ENCODE measurements at regions not wholly inside any gene's neighbourhood (a gene's known extent, or its start where the extent isn't known, plus 50 kb on each side); places are given as distances from the start of the nearest gene placed in this dataset.

GRCh38 chr2:224325941-224326340 is 76.0 kb downstream of the FAM124B start:
- DNase-seq, result no peak

GRCh38 chr2:224324604-224325003 is 77.3 kb downstream of the FAM124B start:
- DNase-seq, result no peak

DNA sequence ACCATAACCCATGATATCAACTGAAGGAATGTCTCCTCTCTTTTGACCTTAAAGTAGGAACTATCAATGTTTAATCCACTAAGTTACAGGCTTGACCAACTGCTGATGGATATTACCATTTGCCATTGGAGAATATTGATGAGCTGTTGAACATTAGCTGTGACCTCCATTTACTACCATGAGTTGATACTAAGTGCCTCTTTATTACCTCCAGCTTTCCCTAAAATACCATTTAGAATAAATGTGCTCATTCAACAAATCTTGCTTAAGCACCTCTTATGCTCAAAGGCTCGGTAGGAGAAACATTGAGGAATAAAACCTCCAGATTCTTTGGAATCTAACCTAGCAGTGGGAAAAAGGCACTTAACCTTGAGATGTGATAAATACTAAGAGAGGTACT is 81.2 kb downstream of the FAM124B start:
- DNase-seq, result no peak

- no peak for DNase-seq
Measured at GRCh38 chr2:224319750-224320149, 82.2 kb downstream of the FAM124B start.

- DNase-seq, result no peak
Measured at GRCh38 chr2:224312741-224313140, 89.2 kb downstream of the FAM124B start.

DNA sequence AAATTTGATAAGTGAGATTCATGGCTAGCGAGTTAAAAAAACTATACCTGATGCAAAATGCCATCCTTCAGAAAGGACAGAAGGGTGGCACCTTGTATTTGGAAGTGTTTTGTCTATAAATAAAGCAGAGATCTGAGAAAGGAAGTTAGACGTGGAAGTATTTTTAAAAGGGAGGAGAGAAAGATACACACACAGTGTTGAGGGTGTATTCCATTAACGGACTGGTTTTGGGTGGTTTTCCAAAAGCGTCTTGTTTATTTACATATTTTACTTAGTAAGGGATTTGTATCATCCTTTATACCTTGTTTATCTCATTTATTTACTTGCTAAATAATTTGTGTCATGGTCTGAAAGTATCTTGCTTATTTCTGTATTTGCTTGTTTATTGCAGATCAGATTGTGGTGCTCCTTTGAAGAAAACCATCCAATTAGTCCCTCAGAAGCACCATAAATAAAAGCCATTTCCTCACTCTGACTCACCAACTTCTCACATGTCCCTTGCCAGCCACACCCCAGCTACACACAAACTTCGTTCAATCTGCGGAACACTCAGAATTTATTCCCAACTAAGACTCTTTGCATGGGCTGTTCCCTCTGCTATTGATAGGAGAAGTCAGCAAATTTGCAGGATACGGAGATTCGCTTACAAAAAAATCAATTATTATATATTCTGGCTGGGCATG is 90.8 kb downstream of the FAM124B start:
- no peak for DNase-seq

DNA sequence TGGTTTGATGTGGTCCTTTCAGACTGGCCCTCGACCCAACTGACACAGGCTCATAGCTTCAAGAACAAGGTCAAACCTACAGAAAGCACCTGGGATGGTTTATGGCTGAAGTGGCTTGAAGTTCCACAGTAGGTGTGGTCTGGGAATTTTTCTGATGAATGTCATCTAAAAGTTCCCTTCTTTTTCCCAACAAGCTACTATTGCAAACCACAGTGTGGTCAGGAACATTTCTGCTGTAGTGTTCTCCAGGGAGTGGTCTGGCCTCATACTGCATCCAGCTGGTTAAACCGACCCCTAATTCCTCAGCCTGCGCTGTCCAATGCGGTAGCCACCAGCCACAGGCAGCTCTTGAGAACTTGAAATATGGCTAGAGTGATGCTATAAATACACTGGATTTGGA is 92.7 kb downstream of the FAM124B start:
- no peak for DNase-seq

DNA sequence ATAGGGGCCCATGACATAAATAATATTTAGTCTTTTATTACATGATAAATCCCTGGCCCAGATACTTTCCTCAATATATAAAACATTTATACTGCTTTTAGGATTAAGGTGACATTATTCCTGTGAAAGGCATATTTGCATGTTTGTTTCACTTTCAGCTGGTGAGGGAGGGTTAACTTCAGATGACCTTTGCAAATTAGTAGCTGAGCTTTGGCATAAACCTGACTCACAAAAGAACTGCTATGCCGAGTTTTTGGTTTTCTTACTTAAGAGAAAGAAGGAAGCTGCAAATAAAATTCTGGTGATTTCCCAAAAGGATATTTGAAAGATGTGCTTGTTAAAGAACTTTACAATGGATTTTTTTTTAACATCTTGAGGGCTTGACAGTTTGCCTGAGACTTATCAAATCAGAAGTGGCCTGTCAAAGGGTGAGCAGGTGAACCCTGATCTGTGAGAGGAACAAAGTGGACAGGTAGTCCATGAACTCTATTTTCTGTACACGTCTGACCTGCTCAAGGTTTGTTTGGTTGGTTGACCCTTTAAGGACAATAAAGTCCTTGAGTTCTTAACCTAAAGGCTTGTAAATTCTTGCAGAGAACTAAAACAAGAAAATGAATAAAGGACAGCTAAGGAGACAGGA is 93.5 kb downstream of the FAM124B start:
- DNase-seq, result no peak

DNA sequence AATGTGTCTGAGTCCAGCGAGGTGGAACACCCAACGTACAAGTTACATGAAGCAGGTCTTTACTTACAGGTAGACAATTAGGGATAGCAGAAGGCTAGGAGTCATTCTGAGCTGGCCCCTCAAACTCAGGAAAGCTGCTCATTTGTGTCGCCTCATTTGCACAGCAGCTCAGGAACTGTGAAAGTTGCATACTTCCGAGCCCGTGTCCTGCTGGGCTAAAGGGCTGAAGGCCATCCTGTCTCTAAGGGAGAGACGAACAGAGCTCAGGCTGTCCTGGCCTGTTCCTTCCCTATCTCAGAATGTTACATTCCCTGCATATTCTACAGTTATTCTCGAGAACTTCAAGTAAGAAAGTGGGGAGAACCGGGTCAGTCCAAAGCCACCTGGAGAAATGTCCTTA is 99.0 kb downstream of the FAM124B start:
- DNase-seq, result no peak

DNA sequence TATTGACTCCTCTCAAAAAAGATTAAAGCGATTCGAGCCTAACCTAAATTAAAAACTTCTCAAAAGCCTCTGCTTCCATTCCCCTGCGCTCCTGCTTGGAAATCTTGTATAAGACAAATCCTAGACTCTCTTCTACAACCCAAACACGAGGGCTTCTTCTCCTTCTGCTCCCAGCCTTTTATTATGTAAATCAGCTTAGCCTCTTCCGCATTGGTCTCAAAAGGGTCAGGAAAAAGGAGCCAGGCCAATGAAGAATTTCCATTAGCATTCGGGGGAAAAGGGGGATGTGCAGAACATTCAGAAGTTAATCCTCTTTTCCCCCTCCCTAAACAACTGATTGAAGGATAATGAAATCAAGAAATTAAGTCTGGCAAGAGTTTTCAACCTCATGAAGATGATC is 107.9 kb downstream of the FAM124B start:
- DNase-seq, result no peak

DNA sequence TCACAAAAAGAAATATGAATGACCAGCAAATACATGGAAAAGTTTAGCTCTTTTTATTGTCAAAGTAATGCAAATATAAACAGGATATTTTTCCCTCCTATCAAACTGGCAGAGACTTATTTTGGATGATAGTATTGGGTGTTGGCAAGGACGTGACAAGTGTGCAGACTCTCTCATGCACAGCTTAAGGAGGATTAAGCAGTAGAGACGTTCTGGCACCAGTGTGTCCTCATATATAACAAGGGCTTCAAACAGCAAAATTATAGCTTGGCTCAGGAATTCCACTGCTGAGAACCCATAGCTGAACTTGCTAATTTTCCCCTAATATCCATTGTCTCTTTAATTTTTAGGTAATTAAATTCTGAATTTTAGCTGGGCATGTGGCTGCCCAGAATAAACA is 114.4 kb downstream of the FAM124B start:
- no peak for DNase-seq

DNA sequence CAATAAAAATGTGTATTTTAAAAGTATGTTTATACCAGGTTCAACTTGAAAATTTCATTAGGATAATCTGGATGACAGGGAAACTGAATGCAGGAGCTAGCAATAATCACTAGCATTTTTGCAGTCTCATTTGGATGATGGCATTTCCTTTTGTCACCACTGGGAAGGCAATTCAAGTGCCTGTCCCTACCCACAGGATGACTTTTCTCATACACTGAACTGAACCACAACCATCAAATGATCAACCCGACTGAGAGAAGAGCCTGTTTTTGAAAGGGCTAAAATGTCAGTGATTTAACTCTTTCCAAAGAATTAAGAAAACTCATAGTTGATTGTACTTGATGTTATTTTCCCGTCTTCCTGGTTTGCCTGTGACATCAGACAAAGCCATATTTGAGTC is 115.0 kb downstream of the FAM124B start:
- no peak for DNase-seq

GRCh38 chr2:224284134-224284946 is 117.6 kb downstream of the FAM124B start:
- DNase-seq, result peak; percentile 4

DNA sequence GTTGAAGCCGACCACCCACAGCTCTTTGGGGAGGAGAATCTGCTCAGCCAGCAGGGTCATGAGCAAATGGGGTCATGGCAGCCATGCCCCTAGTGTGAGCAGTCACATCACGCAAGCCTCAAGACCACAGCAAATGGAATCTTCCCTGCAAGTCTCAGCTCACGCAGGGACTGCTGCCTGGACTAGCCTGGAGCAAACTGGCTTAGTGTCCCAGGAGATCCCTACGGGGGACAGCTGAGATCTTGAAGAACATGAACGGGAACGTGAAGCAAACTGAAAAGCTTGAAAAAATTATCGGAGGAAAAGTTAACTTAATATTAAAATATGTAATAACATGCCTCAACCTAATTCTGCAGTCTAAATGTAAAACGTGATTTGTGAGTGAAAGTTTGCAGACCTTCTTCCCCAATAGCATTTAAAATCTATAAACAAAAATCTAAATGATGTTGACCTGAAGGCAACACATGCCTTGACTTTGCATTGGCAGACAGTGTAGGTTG is 118.4 kb downstream of the FAM124B start:
- no peak for DNase-seq

DNA sequence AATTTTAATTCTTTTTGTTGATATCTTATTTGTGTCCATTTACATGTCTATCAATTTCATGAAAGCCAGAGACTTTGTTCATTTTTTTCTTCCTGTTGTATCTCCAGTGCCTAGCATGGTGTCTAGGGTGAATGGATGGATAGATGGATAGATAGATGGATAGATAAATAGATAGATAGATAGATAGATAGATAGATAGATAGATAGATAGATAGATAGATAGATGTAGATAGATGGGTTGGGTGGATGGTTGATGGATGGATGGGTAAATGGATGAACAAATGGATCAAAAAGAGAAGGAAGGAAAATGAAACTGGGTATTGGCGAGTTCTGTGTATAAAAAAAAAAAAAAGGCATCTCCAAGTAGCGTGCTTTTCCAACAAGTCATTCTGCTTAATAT is 120.5 kb downstream of the FAM124B start:
- no peak for DNase-seq

- DNase-seq, result no peak
Measured at GRCh38 chr2:224278531-224278930, 123.4 kb downstream of the FAM124B start.

GRCh38 chr2:224276251-224276650 is 125.7 kb downstream of the FAM124B start:
- no peak for DNase-seq

GRCh38 chr2:224272237-224272910 is 129.5 kb downstream of the FAM124B start:
- no peak for DNase-seq

- no peak for DNase-seq
Measured at GRCh38 chr2:224271617-224272236, 130.2 kb downstream of the FAM124B start.

GRCh38 chr2:224268441-224268840 is 133.5 kb downstream of the FAM124B start:
- DNase-seq, result no peak

GRCh38 chr2:224264259-224264658 is 137.6 kb downstream of the FAM124B start:
- DNase-seq, result no peak

DNA sequence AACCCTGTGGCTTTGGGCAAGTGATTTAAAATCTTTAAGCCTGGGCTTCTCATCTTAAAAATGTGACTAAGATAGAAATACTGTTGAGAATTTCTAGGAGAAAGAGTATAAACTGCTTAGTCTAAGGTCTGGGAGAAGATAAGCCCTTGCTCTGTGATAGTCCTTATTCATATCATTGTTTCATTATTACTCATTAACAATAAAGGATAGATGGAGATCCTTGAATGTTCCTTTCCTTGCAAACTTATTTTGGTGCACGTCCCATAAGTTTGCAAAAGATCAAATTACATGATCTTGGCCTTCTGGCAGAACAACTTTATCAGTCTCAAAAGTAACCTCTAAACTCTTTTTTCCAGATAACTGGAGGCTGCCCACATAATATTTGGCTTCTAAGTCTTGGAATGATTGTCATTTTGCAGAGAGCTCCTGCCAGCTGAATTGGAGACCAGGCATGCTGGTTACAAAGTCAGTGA is 138.3 kb downstream of the FAM124B start:
- DNase-seq, result no peak

DNA sequence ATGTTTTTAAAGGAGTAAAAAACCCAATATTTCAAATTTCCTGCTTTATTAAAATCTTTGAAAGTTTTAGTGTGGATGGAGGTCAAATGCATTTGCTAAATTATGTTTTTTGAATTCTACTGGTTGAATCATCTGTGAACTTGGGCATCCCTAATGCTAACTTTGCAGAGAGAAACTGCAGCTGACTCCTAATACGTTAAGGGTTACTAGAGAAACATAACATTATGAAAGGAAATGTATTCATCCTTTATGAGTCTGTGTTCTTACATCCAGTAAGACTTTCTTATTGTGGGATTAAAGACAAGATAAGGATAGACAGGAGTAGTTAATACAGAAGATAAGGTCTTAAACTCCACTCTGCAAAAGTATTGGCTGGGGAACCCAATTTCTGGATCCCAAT is 140.6 kb downstream of the FAM124B start:
- no peak for DNase-seq

Measured in NCI-H146 (cell line).